Stimulated activated CD8-positive, alpha-beta memory T cell treated with anti-CD3 and anti-CD28 coated beads, Interleukin-7, amount 100 ng/mL, for 48 hours (primary cell): ENCODE measurements at regions not wholly inside any gene's neighbourhood (a gene's known extent, or its start where the extent isn't known, plus 50 kb on each side); places are given as distances from the start of the nearest gene placed in this dataset.
A peak's percentile ranks its signal among the peaks of the same experiment; 100 is the strongest.

Experiments
- DNase-seq, 2 donors: peaks; one replicate each; pipeline ENCODE4 v3.0.0-alpha.2; 2020; ENCODE audit warnings: low read depth in 1 of 2; ENCODE audit errors: extremely low read depth in 1 of 2

DNA sequence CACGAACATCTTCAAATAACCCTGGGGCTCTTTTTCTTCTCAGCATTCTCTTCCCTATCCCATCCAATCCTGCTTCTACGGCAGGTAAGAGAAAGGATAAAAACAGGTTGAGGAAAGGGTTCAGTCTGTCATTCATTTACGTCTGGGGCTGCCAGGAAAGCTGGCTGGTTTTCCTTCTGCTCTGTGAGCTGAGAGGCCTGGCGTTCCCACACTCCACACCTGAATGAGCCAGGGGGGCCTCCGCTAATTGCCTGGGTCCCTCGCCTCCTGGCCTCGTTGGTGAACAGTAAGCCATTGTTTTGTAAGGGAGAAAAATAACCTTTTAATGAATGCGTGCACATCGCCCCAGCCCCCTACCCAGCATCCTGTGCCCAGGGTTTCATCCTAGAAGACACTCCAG, 70.8 kb upstream of the SIM2 start:
- no peak for DNase-seq

DNA sequence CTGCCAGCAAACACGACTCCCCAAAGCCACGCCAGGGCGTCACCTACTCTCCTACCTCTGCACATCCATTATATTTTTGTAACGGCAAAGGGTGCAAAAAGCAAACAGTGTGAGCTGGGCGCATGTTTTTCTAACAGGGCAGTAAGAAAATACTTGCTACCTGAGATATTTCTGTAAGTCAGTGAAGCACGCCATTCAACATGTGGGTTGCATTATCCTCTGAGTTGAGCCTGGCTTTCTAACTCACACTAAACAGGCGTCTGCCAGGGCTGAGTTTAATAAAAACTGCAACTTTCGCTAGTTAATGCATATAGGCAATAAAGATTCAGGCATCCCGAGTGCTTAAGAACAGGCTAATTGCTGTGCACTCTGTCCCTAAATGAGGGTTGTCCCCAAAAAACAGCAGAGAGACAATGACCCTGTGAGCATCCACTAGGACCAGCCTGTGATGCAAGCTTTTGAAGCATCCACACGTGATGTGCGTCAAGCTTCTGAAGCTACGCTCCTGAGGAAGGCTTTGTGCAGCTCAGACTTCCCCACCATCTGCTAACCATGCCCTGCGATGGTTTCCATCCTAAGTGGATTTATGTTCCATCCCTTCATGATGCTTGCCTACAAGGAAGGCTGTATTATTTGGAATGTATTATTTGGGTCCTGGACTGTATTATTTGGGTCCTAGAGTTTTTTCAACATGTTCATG, 70.0 kb upstream of the SIM2 start:
- DNase-seq: no peak

DNA sequence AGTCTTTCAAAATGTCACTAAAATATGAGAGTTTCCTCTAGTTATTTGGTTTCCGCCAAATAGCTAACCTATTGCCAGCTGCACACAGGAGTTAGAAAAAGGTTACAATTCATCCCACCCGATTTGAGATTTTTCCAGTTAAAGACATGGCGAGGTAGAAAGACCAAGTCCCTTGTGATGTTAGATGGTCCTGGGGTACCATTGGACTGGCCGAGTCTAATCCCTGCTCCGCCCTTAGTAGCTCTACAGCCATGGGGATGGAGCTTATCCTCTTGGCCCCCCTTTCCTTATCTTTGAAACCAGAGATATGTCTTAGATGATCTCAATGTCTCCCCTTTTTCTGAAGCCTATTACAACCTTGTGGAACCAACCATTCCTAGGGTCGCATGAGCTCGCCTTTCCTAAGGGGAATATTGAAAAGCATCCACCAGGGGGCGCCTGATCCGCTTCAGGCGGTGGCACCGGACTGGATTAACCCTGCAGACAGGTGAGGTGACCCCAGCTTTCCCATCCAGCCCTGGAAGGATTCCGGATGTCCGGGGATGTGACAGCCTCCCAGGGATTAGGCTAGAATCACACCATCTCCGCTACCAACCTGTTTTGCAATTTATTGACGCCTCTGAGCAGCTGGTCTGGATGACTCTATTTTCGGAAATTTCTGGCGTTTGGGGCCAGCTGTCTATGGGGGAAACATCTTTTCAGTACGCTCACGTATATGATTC, 68.3 kb upstream of the SIM2 start:
- DNase-seq: peak in 1 of 2 donors; percentile 18

DNA sequence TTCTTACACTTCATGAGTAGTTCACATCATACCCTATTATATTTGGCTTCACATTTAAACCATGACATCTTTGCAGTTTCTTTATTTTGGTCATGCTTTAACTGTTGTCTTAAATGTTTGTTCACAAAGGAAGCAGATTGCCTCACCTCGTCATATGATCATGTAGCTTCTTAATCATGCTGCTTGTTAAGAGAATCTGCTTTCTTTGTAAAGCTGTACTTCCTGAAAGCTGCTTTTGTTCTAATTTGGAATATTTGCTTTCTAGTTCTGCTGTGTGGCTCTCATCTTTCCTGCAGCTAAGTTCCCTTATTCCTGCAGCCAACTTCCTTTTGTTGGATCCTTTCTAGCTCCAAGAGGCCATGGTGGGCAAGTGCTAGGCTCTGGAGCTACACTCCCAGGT, 62.9 kb upstream of the SIM2 start:
- DNase-seq: no peak

DNA sequence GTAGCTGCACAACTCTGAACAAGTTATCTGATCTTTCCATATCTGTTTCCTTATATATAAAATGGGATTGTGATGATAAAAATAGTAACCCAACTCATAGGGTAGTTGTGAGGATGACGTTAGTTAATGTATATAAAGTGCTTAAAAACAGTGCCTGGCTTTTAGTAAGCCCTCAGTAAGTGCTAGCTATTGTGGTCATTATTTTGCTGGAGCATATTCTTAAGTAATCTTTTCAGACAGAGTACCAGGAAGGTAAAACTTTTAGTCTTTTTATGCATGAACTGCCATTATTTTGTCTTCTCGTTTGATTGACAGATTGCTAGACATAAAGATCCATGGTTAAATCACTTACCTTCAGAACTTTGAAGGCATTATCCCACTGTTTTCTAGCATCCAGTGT, 62.5 kb upstream of the SIM2 start:
- DNase-seq: no peak

DNA sequence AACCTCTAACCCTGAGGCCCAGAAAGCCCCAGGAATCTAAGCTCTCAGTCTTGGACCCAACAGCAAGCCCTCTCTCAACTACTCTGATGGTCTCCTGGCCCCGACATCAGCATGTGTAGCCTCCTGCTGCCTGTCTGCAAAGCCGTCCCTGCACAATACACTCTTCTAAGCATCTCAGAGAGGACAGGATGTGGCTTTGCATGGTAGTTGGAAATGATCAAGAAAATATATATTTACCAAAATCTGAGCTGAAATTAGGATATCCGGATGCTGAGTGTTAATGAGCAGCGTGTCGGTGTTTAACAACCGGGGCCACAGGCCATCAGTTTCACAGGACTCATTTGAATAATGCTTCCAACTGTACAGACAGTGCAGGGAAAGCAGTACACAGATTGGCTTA, 59.1 kb upstream of the SIM2 start:
- no peak for DNase-seq

DNA sequence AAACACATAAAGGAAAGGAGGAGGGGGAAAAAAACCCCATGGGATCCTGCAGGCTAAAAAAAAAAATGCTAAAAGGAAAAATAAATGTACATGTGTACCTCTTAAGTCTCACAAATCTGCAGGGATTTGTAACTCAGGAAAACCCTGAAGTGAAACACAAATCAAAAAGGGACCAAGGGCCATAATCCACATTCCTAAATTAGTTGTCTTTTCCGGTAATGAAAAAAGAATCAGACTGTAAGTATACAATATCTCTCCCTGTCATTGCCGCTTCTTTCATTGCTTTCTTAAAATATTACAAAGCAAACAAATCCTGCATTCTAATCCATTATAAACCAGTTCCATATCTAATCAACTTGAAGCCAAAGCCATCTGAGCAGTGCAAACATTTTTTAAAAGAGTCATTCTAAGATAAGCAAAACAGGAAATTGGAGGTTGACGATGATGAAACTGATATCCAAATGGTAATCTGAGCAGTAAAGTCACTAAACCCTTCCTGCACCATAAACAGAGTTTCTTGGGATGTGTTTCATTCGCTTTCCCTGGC, 58.7 kb upstream of the SIM2 start:
- DNase-seq: no peak

DNA sequence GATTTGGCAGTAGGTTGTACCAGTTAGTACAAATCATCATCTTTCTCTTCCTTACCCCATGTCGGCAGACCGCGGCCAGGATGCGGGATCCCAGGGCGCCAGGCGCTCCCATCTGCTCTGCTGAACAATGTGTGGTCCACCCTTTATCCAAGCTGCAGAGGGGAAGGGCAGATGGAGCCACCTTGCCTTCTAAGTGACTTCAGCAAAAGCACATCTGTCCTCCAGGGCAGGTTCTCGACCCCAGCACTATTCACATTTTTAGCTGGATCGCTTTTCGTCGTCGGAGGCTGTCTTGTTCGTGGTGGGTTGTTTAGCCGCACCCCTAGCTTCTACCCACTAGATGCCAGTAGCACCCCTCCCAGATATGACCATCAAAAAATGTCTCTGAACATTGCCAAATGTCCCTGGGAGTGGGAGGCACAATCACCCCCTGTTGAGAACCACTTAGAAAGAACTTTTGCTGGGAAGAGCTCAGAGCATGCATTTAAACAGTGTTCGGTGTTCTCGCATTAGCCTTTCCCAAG, 58.1 kb upstream of the SIM2 start:
- no peak for DNase-seq

DNA sequence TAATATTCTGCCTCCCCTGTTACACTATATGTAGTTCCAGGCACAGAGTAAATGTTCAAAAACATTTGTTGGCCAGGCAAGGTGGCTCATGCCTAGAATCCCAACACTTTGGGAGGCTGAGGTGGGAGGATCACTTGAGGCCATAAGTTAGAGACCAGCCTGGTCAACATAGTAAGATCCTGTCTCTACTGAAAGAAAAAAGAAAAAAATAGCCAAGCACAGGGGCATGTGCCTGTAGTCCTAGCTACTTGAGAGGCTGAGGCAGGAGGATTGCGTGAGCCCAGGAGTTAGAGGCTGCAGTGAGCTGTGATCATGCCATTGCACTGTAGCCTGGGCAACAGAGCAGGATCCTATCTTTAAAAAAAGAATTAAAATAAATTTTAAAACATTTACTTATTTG, 57.6 kb upstream of the SIM2 start:
- no peak for DNase-seq

DNA sequence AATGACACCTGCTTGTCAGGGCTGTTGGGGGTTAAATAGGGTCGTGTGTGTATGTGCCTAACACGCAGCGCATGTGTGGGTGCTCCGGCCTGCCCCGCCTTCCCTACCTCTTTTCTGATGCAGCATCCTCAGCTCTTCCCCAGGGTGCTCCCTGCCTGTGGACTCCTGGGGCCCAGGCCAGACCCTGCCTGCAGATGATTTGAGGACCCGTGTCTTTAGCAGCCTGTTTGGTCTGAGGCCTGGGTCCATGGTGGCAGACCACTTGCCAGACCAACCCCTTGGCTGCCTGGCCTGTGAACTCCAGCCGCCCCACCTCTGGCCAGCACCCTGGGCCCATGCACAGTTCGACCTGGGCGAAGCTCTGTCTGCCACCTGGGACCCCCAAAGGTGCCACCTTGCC, 57.0 kb upstream of the SIM2 start:
- DNase-seq: no peak

DNA sequence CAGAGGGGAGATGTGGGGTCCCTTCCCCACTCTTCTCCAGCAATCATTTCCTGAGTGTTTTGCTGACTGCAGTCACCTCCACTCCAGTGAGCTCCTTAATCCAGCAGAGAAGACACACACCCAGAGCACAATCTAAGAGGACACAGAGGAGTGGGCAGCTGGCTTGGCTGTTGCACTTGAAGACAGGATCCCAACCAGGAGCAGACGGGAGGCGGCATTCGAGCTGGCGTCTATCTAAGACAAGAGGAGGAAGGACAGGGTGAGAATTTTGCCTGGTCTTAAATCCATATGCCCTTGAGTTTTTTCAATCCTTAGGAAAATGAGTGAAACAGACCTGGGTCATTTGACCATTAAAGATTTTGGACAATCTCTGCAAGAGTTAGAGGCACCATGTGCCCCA, 56.1 kb upstream of the SIM2 start:
- no peak for DNase-seq

DNA sequence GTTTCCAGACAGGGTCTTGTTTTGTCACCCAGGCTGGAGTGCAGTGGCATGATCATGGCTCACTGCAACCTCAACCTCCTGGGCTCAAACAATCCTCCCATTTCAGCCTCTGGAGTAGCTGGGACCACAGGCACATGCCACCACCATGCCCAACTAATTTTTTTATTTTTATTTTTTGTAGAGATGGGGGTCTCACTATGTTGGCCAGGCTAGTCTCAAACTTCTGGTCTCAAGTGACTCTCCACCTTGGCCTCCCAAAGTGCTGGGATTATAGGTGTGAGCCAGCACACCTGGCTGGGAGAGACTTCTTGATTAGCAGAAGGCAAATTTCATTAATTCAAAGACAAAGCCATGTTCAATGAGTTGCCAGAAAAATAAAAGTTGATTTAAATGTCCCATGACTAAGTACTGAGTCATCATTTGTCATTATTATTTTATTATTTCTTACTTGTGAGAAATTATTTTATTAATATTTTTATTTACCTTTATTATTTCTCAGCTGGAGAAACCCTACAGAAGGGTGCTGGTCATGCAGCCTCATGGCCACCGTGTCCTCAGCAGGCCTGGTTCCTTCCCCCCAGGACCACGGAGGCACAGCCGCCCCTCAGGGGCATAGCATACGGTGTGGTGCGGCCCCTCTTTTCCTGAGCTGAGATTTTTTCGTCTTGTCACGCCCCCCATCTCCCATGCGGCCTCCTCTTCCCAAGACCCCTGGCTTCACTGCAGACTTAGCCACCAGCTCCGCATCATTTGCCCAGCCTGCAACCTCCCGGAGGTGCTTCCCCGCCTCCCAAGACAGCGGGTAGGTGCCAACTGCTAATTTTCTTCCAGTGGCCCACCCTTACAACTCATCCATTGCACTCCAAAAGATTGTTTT, 55.3 kb upstream of the SIM2 start:
- DNase-seq: no peak

DNA sequence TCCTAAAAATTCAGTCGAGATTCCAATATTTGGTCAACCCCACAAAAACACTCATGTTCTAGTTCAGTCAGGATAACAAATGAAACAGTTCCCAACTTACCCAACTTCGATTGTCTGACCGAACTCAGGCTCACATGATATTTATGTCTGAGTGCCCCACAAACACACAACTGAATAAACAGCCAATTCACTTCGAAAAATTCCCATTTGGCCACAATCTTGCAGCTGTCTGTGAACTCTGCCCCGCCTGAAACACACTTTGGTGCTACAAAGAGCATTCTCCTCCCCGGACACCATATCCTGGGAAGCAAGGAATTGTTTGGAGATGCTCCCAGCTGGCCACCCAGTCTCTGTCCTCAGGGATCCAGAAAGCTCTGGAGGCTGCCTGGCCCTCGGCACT, 52.9 kb upstream of the SIM2 start:
- no peak for DNase-seq

DNA sequence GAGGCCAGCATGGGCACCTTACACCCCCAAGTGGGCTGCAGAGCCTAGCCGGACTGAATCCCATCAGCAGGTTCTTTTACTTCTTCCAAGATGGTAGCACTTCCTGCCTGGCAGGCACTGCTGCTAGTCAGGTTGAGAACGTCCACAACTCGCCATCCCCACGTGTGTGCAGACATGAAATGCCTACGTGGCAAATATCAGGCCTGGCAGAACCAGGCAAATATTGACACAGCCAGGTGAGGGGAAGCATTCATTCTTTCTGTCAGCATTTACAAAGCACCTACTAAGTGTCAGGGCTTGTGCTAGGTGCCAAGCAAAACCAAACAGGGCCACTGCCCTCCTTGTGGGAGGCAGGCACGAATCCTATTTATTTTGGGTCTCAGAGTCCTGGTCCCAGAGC, 52.3 kb upstream of the SIM2 start:
- DNase-seq: no peak

DNA sequence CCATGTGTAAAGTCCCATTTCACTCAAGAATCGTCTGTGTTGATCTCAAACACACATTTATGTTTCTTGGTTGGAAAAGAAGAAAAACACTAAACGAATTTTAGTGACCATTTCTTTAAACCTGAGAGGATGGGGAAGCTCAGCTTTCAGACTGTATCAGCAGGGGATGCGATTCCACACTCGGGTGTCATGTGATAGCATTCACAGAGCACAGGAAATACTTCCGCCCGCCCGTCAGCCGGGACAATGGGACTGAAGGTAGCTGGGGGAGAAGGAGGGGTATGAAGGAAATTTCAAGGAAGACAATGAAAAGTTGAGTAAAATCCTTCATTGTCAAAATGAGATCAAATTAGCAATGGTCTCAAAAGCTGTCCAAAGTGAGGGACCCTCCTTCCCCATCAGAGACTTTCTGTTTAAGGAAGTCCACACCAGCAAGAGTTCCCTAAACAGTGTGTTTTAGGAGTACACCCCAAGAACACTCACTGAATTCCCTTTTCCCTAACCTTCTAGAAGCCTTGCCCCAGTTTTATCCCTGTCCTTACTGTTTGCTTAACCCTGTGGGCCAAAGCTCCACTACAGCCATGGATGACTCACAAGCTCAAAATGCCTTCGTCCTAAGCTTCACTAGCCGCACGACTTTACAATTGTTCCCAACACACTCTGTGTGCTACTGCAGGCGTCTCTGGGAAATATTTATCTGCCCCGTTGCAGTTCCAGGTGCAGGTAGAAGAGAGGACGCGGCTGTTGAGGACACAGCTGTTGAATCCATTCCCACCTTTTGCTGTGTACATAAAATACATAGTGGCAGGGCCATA, 51.4 kb upstream of the SIM2 start:
- DNase-seq: no peak
